OCI-LY3 (cell line): ENCODE measurements at regions not wholly inside any gene's neighbourhood (a gene's known extent, or its start where the extent isn't known, plus 50 kb on each side); places are given as distances from the start of the nearest gene placed in this dataset.
"Not testable (repeated sequence)": the region's sequence is repeated elsewhere in the genome, so short reads cannot be mapped to it uniquely, and the experiment has no call there.

Experiments used
- H2AFZ ChIP-seq: fragments of 200-600, 300-600 bp; shearing (Covaris generic); 2 replicates; pipeline ENCODE4 v1.6.0; 2014; ENCODE audit warnings: antibody characterized with exemption, low read depth, low read length
- H3K27ac ChIP-seq: fragments of 200-600, 300-600 bp; sonication (generic); 2 replicates; pipeline ENCODE4 v1.5.1; 2014; ENCODE audit warnings: mild to moderate bottlenecking, low read length, moderate library complexity, mixed read lengths
- H3K27me3 ChIP-seq: fragments of 200-600, 300-600 bp; sonication (generic); 2 replicates; pipeline ENCODE4 v1.6.1; 2014; ENCODE audit warnings: low read depth, low read length, mixed read lengths
- H3K36me3 ChIP-seq: fragments of 200-600, 300-600 bp; sonication (generic); replicated peaks from 2 replicates; pipeline ENCODE3; 2014; ENCODE audit warnings: low read depth, low read length, mixed read lengths
- H3K4me1 ChIP-seq: fragments of 300-600, 200-600 bp; sonication (generic); 2 replicates; pipeline ENCODE4 v1.6.1; 2014; ENCODE audit warnings: low read length, mixed read lengths
- H3K4me2 ChIP-seq: fragments of 200-600, 300-600 bp; sonication (generic); 2 replicates; pipeline ENCODE4 v1.6.1; 2014; ENCODE audit warnings: low read length, mixed read lengths
- H3K4me3 ChIP-seq: fragments of 300-600, 200-600 bp; sonication (generic); 2 replicates; pipeline ENCODE4 v1.5.1; 2014; ENCODE audit warnings: antibody characterized with exemption, mild to moderate bottlenecking, low read length, moderate library complexity
- H3K79me2 ChIP-seq: fragments of 300-600, 200-600 bp; shearing (Covaris generic); 2 replicates; pipeline ENCODE4 v1.6.1; 2014; ENCODE audit warnings: mild to moderate bottlenecking, low read length, mixed read lengths
- H3K9ac ChIP-seq: fragments of 300-600, 200-600 bp; shearing (Covaris generic); 2 replicates; pipeline ENCODE4 v1.6.0; 2014; ENCODE audit warnings: mild to moderate bottlenecking, low read length, moderate library complexity
- H3K9me3 ChIP-seq: fragments of 200-600, 300-600 bp; shearing (Covaris generic); 2 replicates; pipeline ENCODE4 v1.6.1; 2014; ENCODE audit warnings: low read length, mixed read lengths; ENCODE audit not compliant: insufficient read depth
- H4K20me1 ChIP-seq: fragments of 200-600, 300-600 bp; sonication (generic); 2 replicates; pipeline ENCODE4 v1.6.1; 2016; ENCODE audit warnings: low read length, mixed read lengths; ENCODE audit not compliant: insufficient read depth
- CTCF ChIP-seq: fragments of 200-600, 300-600 bp; sonication (generic); IDR thresholded peaks from 2 replicates; pipeline ENCODE4 v1.5.1; 2014; ENCODE audit warnings: antibody characterized with exemption, low read length, low read depth
- EZH2phosphoT487 ChIP-seq: fragments of 200-600 bp; shearing (Covaris generic); IDR thresholded peaks from 2 replicates; pipeline ENCODE4 v1.6.1; 2018; ENCODE audit warnings: antibody characterized with exemption, mixed run types, low read depth

GRCh38 chr14:23751616-23752015 is 115.5 kb downstream of the DHRS2 start:
- no peaks in the 10 kb centered on the region for H3K79me2 ChIP-seq
- no peak overlapping the region for H3K4me3 ChIP-seq
- no peak overlapping the region for H2AFZ ChIP-seq
- peaks cover 23% of the 10 kb centered on the region for H3K27me3 ChIP-seq
- H3K36me3 ChIP-seq: no peaks in the 10 kb centered on the region
- H3K9ac ChIP-seq: no peak overlapping the region
- no peak overlapping the region for H3K4me2 ChIP-seq
- H3K27ac ChIP-seq: no peak overlapping the region
- no peak for TF ChIP-seq EZH2phosphoT487
- TF ChIP-seq CTCF: no peak
- no peaks in the 10 kb centered on the region for H3K4me1 ChIP-seq
- no peaks in the 10 kb centered on the region for H3K9me3 ChIP-seq
- no peaks in the 10 kb centered on the region for H4K20me1 ChIP-seq

DNA sequence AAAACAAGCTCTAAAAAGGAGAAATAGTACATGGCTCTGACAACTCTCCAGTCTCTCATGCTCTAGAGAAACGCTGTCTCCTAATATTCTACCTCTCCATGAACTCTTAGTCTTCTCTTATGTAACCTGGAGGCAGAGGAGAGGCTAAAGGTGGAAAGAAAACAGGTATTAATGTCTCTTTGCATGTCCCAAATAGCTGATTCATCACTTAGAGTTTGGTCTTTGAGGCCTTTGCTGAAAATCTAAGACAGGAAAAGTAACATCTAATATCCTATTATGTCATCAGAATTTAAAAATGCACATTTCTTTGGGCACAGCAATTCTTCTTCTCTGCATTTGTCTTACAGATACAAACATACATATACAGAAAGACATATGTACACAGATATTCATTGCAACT is 127.2 kb downstream of the DHRS2 start:
- H3K4me1 ChIP-seq: no peaks in the 10 kb centered on the region
- no peaks in the 10 kb centered on the region for H3K9me3 ChIP-seq
- no peaks in the 10 kb centered on the region for H3K79me2 ChIP-seq

DNA sequence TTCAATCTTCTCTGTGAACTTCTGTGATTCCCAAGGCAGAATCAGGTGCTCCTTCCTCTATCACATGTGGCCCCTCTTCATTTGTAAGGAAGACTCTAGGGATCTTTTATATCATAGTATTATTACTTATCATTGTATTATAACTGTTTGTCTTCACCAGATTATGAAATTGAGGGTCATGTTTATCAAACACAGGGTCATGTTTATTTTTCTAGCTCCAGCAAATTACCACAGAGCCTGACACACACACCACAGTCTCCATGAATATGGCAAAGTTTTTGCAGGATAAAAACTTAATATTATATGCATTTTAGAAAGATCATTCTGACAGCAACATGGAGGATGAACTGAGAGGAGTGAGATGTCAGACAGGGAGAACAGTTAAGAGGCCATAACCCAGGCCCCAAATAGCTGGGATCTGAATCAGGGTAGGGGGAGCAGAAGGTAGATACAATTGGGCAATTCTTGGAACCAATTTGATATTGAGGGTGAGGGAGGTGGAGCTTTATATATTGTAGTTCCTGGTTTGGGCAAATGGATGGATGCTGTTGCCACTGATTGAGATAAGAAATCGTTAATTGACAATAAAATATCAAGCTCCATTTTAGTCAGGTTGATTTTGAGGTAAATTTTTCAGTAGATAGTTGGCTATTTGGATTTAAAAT is 130.7 kb downstream of the DHRS2 start:
- Histone ChIP-seq H3K9ac (no peak overlapping the region), H3K79me2 (no peaks in the 10 kb centered on the region), H3K4me1 (no peaks in the 10 kb centered on the region), H3K27me3 (no peaks in the 10 kb centered on the region), H4K20me1 (no peaks in the 10 kb centered on the region), H3K4me3 (no peak overlapping the region), H2AFZ (no peak overlapping the region), H3K4me2 (no peak overlapping the region), H3K27ac (no peak overlapping the region), H3K9me3 (no peaks in the 10 kb centered on the region), H3K36me3 (no peaks in the 10 kb centered on the region)
- no peak for TF ChIP-seq EZH2phosphoT487
- no peak for TF ChIP-seq CTCF

More for the DNA sequence above, 127.2 kb downstream of the DHRS2 start:
- Histone ChIP-seq H3K27me3 (no peaks in the 10 kb centered on the region), H3K27ac (no peak overlapping the region), H3K4me2 (no peak overlapping the region), H3K4me3 (no peak overlapping the region), H4K20me1 (no peaks in the 10 kb centered on the region), H3K9ac (no peak overlapping the region), H3K36me3 (no peaks in the 10 kb centered on the region), H2AFZ (no peak overlapping the region)
- TF ChIP-seq EZH2phosphoT487 (no peak), CTCF (no peak)

DNA sequence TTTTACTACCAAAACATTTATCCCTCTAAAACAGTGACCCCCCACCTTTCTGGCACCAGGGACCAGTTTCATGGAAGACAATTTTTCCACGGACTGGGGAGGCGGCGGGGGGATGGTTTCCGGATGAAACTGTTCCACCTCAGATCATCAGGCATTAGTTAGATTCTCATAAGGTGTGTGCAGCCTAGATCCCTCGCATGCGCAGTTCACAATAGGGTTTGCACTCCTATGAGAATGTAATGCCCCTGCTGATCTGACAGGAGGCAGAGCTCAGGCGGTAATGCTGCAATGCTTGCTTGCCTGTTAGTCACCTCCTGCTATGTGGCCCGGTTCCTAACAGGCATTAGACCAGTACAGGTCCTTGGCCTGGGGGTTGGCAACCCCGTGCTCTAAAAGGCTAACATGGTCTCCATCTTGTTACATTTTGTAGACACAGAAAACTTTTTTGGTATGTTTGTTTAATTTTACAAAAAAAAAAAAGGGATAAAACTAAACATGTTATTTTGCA is 133.1 kb downstream of the DHRS2 start:
- not testable (repeated sequence) for H2AFZ ChIP-seq, H3K4me1 ChIP-seq, H3K9me3 ChIP-seq, H3K79me2 ChIP-seq, H3K9ac ChIP-seq, H3K27ac ChIP-seq, H4K20me1 ChIP-seq, H3K4me2 ChIP-seq, H3K36me3 ChIP-seq, H3K4me3 ChIP-seq, H3K27me3 ChIP-seq
